ENCODE measurements at regions not wholly inside any gene's neighbourhood (a gene's known extent, or its start where the extent isn't known, plus 50 kb on each side); places are given as distances from the start of the nearest gene placed in this dataset.
A peak's percentile ranks its signal among the peaks of the same experiment; 100 is the strongest.

DNA sequence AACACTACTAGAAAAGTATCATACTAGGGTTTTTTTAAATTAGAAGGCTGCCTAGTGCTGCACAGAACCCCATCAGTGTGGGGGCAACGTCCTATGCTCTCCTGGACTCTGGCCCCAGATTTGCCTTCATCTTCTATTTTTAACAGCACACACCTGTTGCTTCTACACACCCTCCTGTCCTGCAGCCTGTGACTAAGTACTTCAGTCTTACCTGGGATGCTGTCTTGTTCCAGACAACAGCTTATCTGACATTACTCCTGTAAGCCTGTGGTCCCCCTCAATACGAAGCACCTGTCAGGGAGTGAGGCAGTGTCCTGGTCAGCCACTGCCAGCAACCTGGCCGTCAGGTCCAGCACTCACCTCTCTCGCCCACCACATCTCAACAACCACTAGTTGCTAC, 247.6 kb upstream of the PSMD7 start:
- Histone ChIP-seq H3K27me3 (replicated peaks in 1 of 4; ENCODE audit: control insufficient read depth in 3 of 4, extremely low read depth in 1 of 4, insufficient read depth in 3 of 4, low read length in 3 of 4) (no peaks in the 10 kb centered on the region), H3K4me1 (replicated peaks in 1 of 4; ENCODE audit: control insufficient read depth in 3 of 4, insufficient read depth in 4 of 4, low read length in 3 of 4) (no peaks in the 10 kb centered on the region), H3K56ac (replicated peaks; ENCODE audit: insufficient read length, low read depth, low read length) (no peak overlapping the region), H2BK120ac (replicated peaks; ENCODE audit: low read depth, low read length) (no peak overlapping the region), H3K4me2 (ENCODE audit: insufficient read depth in 1 of 2, low read depth in 2 of 2, low read length in 2 of 2) (no peak overlapping the region), H2AFZ (ENCODE audit: low read length) (0 out of 2 replicates have a peak overlapping the region, but pooled peaks have one; percentile 46), H3K36me3 (ENCODE audit: control insufficient read depth in 2 of 4, insufficient read depth in 4 of 4, low read length in 3 of 4) (no peaks in the 10 kb centered on the region), H3K79me1 (ENCODE audit: low read depth, low read length) (no peaks in the 10 kb centered on the region), H2BK5ac (ENCODE audit: low read depth, low read length) (no peak overlapping the region), H3K14ac (ENCODE audit: insufficient read length) (peak overlapping the region; percentile 48), H2BK12ac (ENCODE audit: low read depth, low read length) (no peak overlapping the region), H2BK20ac (ENCODE audit: low read length) (no peak overlapping the region), H3K18ac (ENCODE audit: extremely low read depth, low read length) (no peak overlapping the region), H3K4ac (replicated peaks; ENCODE audit: insufficient read length, low read depth, low read length) (no peak overlapping the region), H3K23me2 (ENCODE audit: low read depth, low read length) (no peaks in the 10 kb centered on the region), H3K79me2 (ENCODE audit: control insufficient read depth in 1 of 2, insufficient read depth in 2 of 2, low read length in 2 of 2) (no peaks in the 10 kb centered on the region), H3K23ac (ENCODE audit: insufficient read length) (no peak overlapping the region), H3K4me3 (ENCODE audit: extremely low read depth in 1 of 4, insufficient read depth in 2 of 4, low read depth in 3 of 4, low read length in 4 of 4) (no peak overlapping the region), H3K9me3 (ENCODE audit: insufficient read depth in 2 of 2, low read depth in 1 of 2, low read length in 1 of 2) (no peaks in the 10 kb centered on the region), H2AK5ac (ENCODE audit: low read depth, low read length) (no peak overlapping the region), H2BK15ac (ENCODE audit: low read length) (no peak overlapping the region), H4K5ac (ENCODE audit: insufficient read length, low read depth, low read length) (no peak overlapping the region), H3K9ac (replicated peaks in 1 of 4; ENCODE audit: extremely low read depth in 1 of 4, low read depth in 3 of 4, low read length in 3 of 4) (no peak overlapping the region), H4K8ac (ENCODE audit: extremely low read depth, insufficient read depth, low read length) (no peak overlapping the region), H3K27ac (ENCODE audit: low read depth, low read length) (no peak overlapping the region), H4K20me1 (replicated peaks in 1 of 2; ENCODE audit: control insufficient read depth in 1 of 2, insufficient read depth in 2 of 2, low read length in 2 of 2) (no peaks in the 10 kb centered on the region), H4K91ac (replicated peaks; ENCODE audit: insufficient read length, low read length) (no peak overlapping the region)
- ChIA-PET POLR2A (ENCODE audit: partially characterized antibody) (no interaction called here), CTCF (ENCODE audit: partially characterized antibody) (no interaction called here)
- FAIRE-seq, result no peak
- 84% methylated on average over 4 of the region's 4 CpGs; no CpG with 5 or more reads in 1 of the 2 experiments for WGBS, 2 experiments (ENCODE audit: extremely low coverage in 1 of 2, insufficient coverage in 1 of 2, insufficient read length in 1 of 2, insufficient replicate concordance in 2 of 2, low coverage in 1 of 2, low lambda C conversion rate in 2 of 2, missing lambda C conversion rate in 1 of 2)
- DNase-seq (ENCODE audit: low read depth in 1 of 2, low spot score in 2 of 2), result no peak
- TF ChIP-seq TBP (IDR thresholded peaks at IDR 0.05; ENCODE audit: low read depth, low read length) (no peak), CHD2 (IDR thresholded peaks at IDR 0.05; ENCODE audit: low read length) (no peak), SIN3A (conservative IDR thresholded peaks at IDR 0.05 in 1 of 2, IDR thresholded peaks at IDR 0.05 in 1 of 2; ENCODE audit: low read depth in 1 of 2, low read length in 2 of 2) (no peak), KDM1A (IDR thresholded peaks at IDR 0.05; ENCODE audit: borderline replicate concordance, low read length) (no peak), HDAC2 (IDR thresholded peaks at IDR 0.05; ENCODE audit: borderline replicate concordance in 1 of 2, low read depth in 2 of 2, low read length in 2 of 2) (no peak), BCL11A (IDR thresholded peaks at IDR 0.05; ENCODE audit: low read depth in 2 of 2, low read length in 2 of 2) (no peak), CBX8 (IDR thresholded peaks at IDR 0.05; ENCODE audit: borderline replicate concordance, low read depth, low read length) (no peak), EGR1 (IDR thresholded peaks at IDR 0.05; ENCODE audit: borderline replicate concordance, low read depth, low read length) (no peak), RAD21 (IDR thresholded peaks at IDR 0.05 in 1 of 2, conservative IDR thresholded peaks at IDR 0.05 in 1 of 2; ENCODE audit: low read depth in 2 of 2, low read length in 2 of 2) (no peak)

All from H1 (cell line).